Common myeloid progenitor, CD34-positive (primary cell): ENCODE measurements at regions not wholly inside any gene's neighbourhood (a gene's known extent, or its start where the extent isn't known, plus 50 kb on each side); places are given as distances from the start of the nearest gene placed in this dataset.
"Not testable (repeated sequence)": the region's sequence is repeated elsewhere in the genome, so short reads cannot be mapped to it uniquely, and the experiment has no call there.

Experiments used
- CTCF ChIA-PET: fragments of 350-600 bp; sonication (Branson Sonifier 250); formaldehyde crosslinking; loops from one replicate; lab custom pipeline; 2021; ENCODE audit warnings: antibody characterized with exemption; lab: Charles Lee
- POLR2A ChIA-PET: fragments of 350-600 bp; sonication (Branson Sonifier 250); formaldehyde crosslinking; loops from one replicate; lab custom pipeline; 2021; ENCODE audit warnings: antibody characterized with exemption; lab: Charles Lee
- DNase-seq, 3 donors: peaks; one replicate each; pipeline versions ENCODE4 v3.0.0 to v3.0.0-alpha.2; 2013
- H3K27ac ChIP-seq, 2 experiments: 1 replicate in 1 of 2; 2 replicates in 1 of 2; pipeline ENCODE4 v1.7.0; 2013; ENCODE audit warnings: inconsistent platforms in 2 of 2, low read length in 2 of 2, mild to moderate bottlenecking in 2 of 2, low read depth in 1 of 2, moderate library complexity in 1 of 2; ENCODE audit not compliant: severe bottlenecking in 2 of 2, insufficient read depth in 1 of 2, poor library complexity in 1 of 2
- H3K27me3 ChIP-seq, 5 experiments: replicated peaks in 2 of 5; 1 replicate in 3 of 5; 2 replicates in 2 of 5; pipeline versions ENCODE4 v1.6.1 to v1.7.0; 2013; ENCODE audit warnings: low read length in 4 of 5, mild to moderate bottlenecking in 2 of 5, moderate library complexity in 2 of 5, inconsistent platforms in 1 of 5; ENCODE audit not compliant: insufficient read depth in 5 of 5, control insufficient read depth in 4 of 5
- H3K36me3 ChIP-seq, 4 experiments: 1 replicate in 2 of 4; 2 replicates in 2 of 4; pipeline versions ENCODE4 v1.6.1 to v1.7.0; 2013; ENCODE audit warnings: low read length in 3 of 4, control low read depth in 1 of 4, mild to moderate bottlenecking in 1 of 4; ENCODE audit not compliant: control insufficient read depth in 4 of 4, insufficient read depth in 4 of 4
- H3K4me1 ChIP-seq, 4 experiments: 1 replicate in 3 of 4; 2 replicates in 1 of 4; pipeline versions ENCODE4 v1.6.1 to v1.7.1; 2013; ENCODE audit warnings: low read length in 3 of 4, mild to moderate bottlenecking in 3 of 4, control low read depth in 1 of 4, inconsistent platforms in 1 of 4, moderate library complexity in 1 of 4; ENCODE audit not compliant: control insufficient read depth in 4 of 4, insufficient read depth in 4 of 4; ENCODE audit errors: control extremely low read depth in 1 of 4
- H3K4me3 ChIP-seq, 7 experiments: 1 replicate in 4 of 7; 2 replicates in 3 of 7; pipeline versions ENCODE4 v1.5.1 to v1.7.0; 2013; ENCODE audit warnings: mild to moderate bottlenecking in 7 of 7, low read length in 6 of 7, moderate library complexity in 6 of 7, inconsistent platforms in 2 of 7, low read depth in 2 of 7, control low read depth in 1 of 7; ENCODE audit not compliant: insufficient read depth in 4 of 7, control insufficient read depth in 1 of 7; ENCODE audit errors: extremely low read depth in 1 of 7
- H3K9me3 ChIP-seq, 5 experiments: 1 replicate in 4 of 5; 2 replicates in 1 of 5; pipeline versions ENCODE4 v1.6.1 to v1.7.1; 2013; ENCODE audit warnings: low read length in 4 of 5, mild to moderate bottlenecking in 2 of 5, inconsistent platforms in 1 of 5, low read depth in 1 of 5, moderate library complexity in 1 of 5; ENCODE audit not compliant: control insufficient read depth in 4 of 5, insufficient read depth in 2 of 5; ENCODE audit errors: control extremely low read depth in 1 of 5
- WGBS: methylation state at CpG from one replicate; pipeline ENCODE4 v1.1.5; 2013; ENCODE audit not compliant: insufficient coverage; 5-methylcytosine and 5-hydroxymethylcytosine counted together

DNA sequence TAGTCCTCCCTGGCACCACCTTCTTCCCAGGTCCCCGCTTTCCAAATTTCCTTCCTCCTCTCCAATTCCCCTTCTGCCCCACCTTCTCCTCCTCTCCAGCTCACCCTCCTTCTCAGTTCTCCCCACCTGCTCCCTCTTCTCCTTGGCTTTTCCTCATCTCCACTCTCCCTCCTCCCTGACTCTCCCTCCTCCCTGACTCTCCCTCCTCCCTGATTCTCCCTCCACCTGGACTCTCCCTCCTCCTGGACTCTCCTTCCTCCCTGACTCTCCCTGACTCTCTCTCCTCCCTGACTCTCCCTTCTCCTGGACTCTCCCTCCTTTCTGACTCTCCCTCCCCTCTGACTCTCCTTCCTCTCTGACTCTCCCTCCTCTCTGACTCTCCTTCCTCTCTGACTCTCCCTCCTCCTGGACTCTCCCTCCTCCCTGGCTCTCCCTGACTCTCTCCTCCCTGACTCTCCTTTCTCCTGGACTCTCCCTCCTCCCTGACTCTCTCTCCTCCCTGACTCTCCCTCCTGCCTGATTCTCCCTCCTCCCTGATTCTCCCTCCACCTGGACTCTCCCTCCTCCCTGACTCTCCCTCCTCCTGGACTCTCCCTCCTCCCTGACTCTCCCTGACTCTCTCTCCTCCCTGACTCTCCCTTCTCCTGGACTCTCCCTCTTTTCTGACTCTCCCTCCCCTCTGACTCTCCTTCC lies 169.3 kb downstream of the INHBB start:
- H3K4me3 ChIP-seq, H3K9me3 ChIP-seq, H3K4me1 ChIP-seq, H3K27ac ChIP-seq, POLR2A ChIA-PET, H3K36me3 ChIP-seq, H3K27me3 ChIP-seq, CTCF ChIA-PET, DNase-seq: not testable (repeated sequence)
- 88% methylated on average over 1 of the region's 1 CpG for WGBS

DNA sequence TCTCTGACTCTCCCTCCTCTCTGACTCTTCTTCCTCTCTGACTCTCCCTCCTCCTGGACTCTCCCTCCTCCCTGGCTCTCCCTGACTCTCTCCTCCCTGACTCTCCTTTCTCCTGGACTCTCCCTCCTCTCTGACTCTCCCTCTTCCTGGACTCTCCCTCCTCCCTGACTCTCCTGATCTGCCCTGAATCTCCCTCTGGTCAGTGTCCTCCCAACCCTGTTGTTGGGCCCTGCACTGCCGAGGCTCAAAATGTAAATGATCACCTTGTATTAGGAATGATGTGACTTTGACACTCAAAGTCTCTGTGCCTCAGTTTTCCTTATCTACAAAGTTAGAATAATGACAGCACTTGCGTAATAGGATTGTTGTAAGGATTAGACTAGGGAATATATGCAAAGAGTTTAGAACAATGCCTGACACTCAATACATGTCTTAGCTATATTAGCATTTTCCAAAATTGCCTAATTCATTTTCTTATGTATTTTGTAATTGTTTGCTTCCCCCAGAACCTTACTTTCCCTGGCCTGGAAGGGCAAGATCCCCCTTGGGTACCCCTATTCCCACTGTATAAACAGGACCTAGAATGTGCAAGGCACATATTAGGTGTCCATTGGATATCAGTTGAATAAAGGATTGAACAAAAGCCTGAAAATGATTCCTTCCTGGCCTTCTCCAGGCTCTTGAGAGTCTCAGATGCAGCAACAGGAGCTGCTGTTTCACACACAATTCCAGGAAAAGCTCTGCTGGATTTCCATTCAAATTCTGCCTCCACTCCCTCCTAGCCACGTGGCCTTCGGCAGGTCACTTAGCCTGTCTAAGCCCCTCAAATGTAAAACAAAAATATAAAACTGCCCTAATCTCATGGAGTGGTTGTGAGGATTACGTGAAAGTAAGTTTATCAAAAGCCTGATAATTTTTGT lies 170.1 kb downstream of the INHBB start:
- no peak for DNase-seq
- Histone ChIP-seq H3K4me3 (no peak overlapping the region), H3K4me1 (no peaks in the 10 kb centered on the region), H3K27me3 (peaks cover 0 to 9% (median 1%) of the 10 kb centered on the region in 5 experiments), H3K36me3 (no peaks in the 10 kb centered on the region), H3K27ac (no peak overlapping the region), H3K9me3 (no peaks in the 10 kb centered on the region)
- 90% methylated on average over 2 of the region's 5 CpGs for WGBS
- CTCF ChIA-PET = no interaction called here
- POLR2A ChIA-PET = no interaction called here

DNA sequence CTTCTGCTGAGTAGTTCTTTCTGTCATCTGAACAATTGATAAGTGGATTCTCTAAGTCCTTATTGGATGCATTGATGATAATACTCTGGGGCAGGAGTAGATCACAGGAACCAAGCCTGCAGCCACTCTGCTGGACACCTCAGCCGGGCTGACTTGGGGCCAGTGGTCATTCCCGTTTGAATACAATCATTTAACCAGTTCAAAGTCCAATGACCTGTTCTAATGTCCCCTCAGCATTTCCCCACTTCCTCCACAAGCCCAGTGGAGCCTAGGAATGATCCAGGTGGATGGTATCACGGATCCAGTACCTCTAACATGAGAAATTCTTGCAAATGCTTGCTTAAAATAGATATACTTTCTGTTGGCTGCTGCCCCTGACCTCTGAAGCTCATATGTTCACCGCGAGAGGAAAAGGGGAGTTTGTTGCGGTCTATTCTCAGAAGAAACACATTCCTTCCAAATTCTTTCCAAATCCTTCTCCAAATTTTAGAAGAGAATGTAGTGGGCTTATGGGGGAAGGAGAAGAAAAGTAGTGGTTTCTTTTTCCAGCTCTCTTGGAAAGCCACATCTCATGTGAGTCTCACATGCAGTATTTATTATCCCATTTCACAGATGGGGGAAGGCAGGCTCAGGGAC lies 170.9 kb downstream of the INHBB start:
- H3K4me3 ChIP-seq = no peak overlapping the region
- ChIA-PET POLR2A (no interaction called here), CTCF (no interaction called here)
- 79% methylated on average over 3 of the region's 6 CpGs for WGBS
- no peaks in the 10 kb centered on the region for H3K36me3 ChIP-seq
- H3K9me3 ChIP-seq = no peaks in the 10 kb centered on the region
- H3K27ac ChIP-seq = no peak overlapping the region
- no peaks in the 10 kb centered on the region for H3K4me1 ChIP-seq
- no peak for DNase-seq
- H3K27me3 ChIP-seq = peaks cover 0 to 9% (median 6%) of the 10 kb centered on the region in 5 experiments

DNA sequence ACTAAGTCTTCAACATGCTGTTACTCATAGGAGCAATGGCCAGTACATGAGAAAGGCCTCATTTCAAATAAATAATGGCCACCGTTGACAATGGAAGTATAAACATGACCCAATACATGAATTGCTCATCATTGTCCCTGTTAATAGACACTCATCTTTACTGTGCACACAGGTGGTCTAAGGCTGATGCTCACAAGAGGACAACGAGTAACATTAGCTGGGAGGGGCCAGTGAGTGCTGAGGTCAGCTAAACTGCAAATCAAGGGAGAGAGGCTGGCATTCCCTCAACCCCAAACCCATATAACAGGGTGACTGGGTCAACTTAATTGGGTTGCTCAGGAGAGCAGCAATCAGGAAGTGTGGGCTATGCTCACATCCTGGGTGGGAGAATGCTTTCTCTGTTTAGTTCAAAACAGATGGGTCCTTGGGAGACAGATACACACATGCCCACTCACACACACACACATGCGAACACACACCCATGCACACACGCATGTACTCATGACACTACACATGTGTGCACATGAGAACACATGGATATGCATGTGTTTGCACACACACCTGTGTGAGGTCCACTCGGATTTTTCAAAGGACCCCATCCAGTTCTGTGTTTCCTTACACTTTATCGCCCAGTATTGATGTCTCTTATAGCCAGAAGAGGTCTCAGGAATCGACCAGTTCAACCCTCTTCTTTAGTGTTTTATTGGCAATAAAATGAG lies 172.0 kb downstream of the INHBB start:
- H3K9me3 ChIP-seq = no peaks in the 10 kb centered on the region
- ChIA-PET POLR2A (no interaction called here), CTCF (no interaction called here)
- H3K27ac ChIP-seq = no peak overlapping the region
- WGBS = 80% methylated on average over 6 of the region's 7 CpGs
- peaks cover 0 to 19% (median 11%) of the 10 kb centered on the region in 5 experiments for H3K27me3 ChIP-seq
- H3K36me3 ChIP-seq = no peaks in the 10 kb centered on the region
- DNase-seq = no peak
- H3K4me3 ChIP-seq = no peak overlapping the region
- no peaks in the 10 kb centered on the region for H3K4me1 ChIP-seq

DNA sequence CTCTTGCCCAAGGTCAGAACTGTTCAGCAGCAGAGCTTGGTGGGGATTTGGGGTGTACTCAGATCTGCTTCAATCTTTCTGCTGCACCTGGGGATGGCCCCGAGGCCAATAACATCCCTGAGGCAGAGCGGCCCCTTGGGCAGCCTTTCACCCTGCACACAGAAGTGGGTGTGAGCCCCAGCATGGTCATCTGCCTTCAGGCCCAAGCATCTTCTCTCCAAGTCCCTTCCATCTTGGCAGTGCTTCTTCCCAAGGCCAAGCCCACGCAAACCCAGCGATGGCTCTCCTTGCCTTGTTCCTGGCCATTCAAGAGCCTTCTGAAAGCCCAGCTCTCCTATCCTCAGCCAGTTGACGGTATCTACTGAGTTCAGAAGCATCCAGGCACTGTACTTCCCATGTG lies 172.9 kb downstream of the INHBB start:
- POLR2A ChIA-PET = no interaction called here
- 100% methylated on average over 5 of the region's 5 CpGs for WGBS

DNA sequence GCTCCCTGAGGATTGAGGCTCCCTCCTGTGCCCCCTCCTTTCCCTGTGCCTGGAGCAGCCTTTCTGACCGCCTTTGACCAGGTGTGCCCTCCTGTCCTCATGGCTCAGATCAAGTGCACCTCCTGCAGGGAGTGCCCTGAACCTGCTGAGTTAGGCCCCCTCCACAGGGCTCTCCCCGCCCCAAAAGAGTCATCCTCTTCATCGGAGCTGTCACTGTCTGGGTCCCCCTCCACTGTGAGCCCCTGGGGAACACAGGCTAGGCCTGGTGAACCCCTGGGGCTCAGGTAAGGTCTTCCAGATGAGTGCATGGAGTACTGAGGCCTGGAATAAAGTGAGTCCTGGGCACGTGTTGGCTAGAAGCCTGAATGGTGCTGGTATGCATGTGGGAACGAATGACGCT lies 173.5 kb downstream of the INHBB start:
- H3K4me1 ChIP-seq = no peaks in the 10 kb centered on the region
- H3K27ac ChIP-seq = no peak overlapping the region
- no peaks in the 10 kb centered on the region for H3K36me3 ChIP-seq
- H3K27me3 ChIP-seq = peaks cover 0 to 31% (median 9%) of the 10 kb centered on the region in 5 experiments
- POLR2A ChIA-PET = no interaction called here
- no peak overlapping the region for H3K4me3 ChIP-seq
- H3K9me3 ChIP-seq = no peaks in the 10 kb centered on the region
- DNase-seq = no peak
- 95% methylated on average over 6 of the region's 6 CpGs for WGBS
- CTCF ChIA-PET = no interaction called here

More for the DNA sequence above, 172.9 kb downstream of the INHBB start:
- Histone ChIP-seq H3K36me3 (no peaks in the 10 kb centered on the region), H3K9me3 (no peaks in the 10 kb centered on the region), H3K4me3 (no peak overlapping the region), H3K27me3 (peaks cover 0 to 25% (median 11%) of the 10 kb centered on the region in 5 experiments), H3K4me1 (no peaks in the 10 kb centered on the region), H3K27ac (no peak overlapping the region)
- DNase-seq = no peak
- CTCF ChIA-PET = no interaction called here
